ENCODE measurements at regions not wholly inside any gene's neighbourhood (a gene's known extent, or its start where the extent isn't known, plus 50 kb on each side); places are given as distances from the start of the nearest gene placed in this dataset.

- TF ChIP-seq REST (IDR thresholded peaks at IDR 0.05) (no peak), FOXA1 (IDR thresholded peaks at IDR 0.05) (no peak)
Measured at GRCh38 chr3:135325096-135325495, 530.0 kb downstream of the EPHB1 start (continued).

GRCh38 chr3:135325726-135326235, 530.7 kb downstream of the EPHB1 start:
- 70% methylated on average over 6 of the region's 6 CpGs for WGBS
- DNase-seq (ENCODE audit: low spot score): no peak
- no peak overlapping the region for H3K9ac ChIP-seq (ENCODE audit: low read depth in 1 of 2, low read length in 2 of 2)
- H3K36me3 ChIP-seq (ENCODE audit: control insufficient read depth in 4 of 4, insufficient read depth in 3 of 4, low read depth in 1 of 4, low read length in 3 of 4): no peaks in the 10 kb centered on the region
- no peak overlapping the region for H3K4me3 ChIP-seq (ENCODE audit: low read depth in 1 of 3, low read length in 3 of 3)
- TF ChIP-seq REST (IDR thresholded peaks at IDR 0.05): no peak
- TF ChIP-seq RAD21 (IDR thresholded peaks at IDR 0.05): no peak
- TF ChIP-seq MAX (IDR thresholded peaks at IDR 0.05): no peak
- TF ChIP-seq FOXA1 (IDR thresholded peaks at IDR 0.05): no peak
- no peak for TF ChIP-seq FOXA2 (IDR thresholded peaks at IDR 0.05)
- TF ChIP-seq ZBTB33 (IDR thresholded peaks at IDR 0.05): no peak
- no peak for TF ChIP-seq JUND (IDR thresholded peaks at IDR 0.05)
- no peak for TF ChIP-seq ATF3 (IDR thresholded peaks at IDR 0.05)
- no peak for TF ChIP-seq HNF4G (IDR thresholded peaks at IDR 0.05)
- H3K4me1 ChIP-seq (ENCODE audit: control insufficient read depth in 4 of 4, insufficient read depth in 4 of 4, low read length in 3 of 4): no peaks in the 10 kb centered on the region
- H3K27me3 ChIP-seq (ENCODE audit: control insufficient read depth in 4 of 4, insufficient read depth in 4 of 4, low read length in 3 of 4): peaks cover 0 to 3% (median 0%) of the 10 kb centered on the region in 4 donors
- no peak overlapping the region for H3K27ac ChIP-seq (ENCODE audit: low read depth in 1 of 2, low read length in 2 of 2)
- no peaks in the 10 kb centered on the region for H3K9me3 ChIP-seq (ENCODE audit: control insufficient read depth in 4 of 4, low read length in 3 of 4)

GRCh38 chr3:135326851-135327250, 531.8 kb downstream of the EPHB1 start:
- DNase-seq (ENCODE audit: low spot score): no peak
- H3K4me1 ChIP-seq (ENCODE audit: control insufficient read depth in 4 of 4, insufficient read depth in 4 of 4, low read length in 3 of 4): no peaks in the 10 kb centered on the region
- H3K9me3 ChIP-seq (ENCODE audit: control insufficient read depth in 4 of 4, low read length in 3 of 4): no peaks in the 10 kb centered on the region
- 84% methylated on average over 1 of the region's 1 CpG for WGBS
- no peaks in the 10 kb centered on the region for H3K36me3 ChIP-seq (ENCODE audit: control insufficient read depth in 4 of 4, insufficient read depth in 3 of 4, low read depth in 1 of 4, low read length in 3 of 4)
- no peak overlapping the region for H3K9ac ChIP-seq (ENCODE audit: low read depth in 1 of 2, low read length in 2 of 2)
- no peak overlapping the region for H3K27ac ChIP-seq (ENCODE audit: low read depth in 1 of 2, low read length in 2 of 2)
- no peak for TF ChIP-seq RAD21 (IDR thresholded peaks at IDR 0.05)
- no peak for TF ChIP-seq SP1 (IDR thresholded peaks at IDR 0.05)
- TF ChIP-seq FOXA2 (IDR thresholded peaks at IDR 0.05): no peak
- no peak for TF ChIP-seq NR2F2 (IDR thresholded peaks at IDR 0.05)
- H3K4me3 ChIP-seq (ENCODE audit: low read depth in 1 of 3, low read length in 3 of 3): no peak overlapping the region
- peaks cover 0 to 3% (median 0%) of the 10 kb centered on the region in 4 donors for H3K27me3 ChIP-seq (ENCODE audit: control insufficient read depth in 4 of 4, insufficient read depth in 4 of 4, low read length in 3 of 4)

Measured in liver (tissue), 7 donors.